ENCODE measurements at regions not wholly inside any gene's neighbourhood (a gene's known extent, or its start where the extent isn't known, plus 50 kb on each side); places are given as distances from the start of the nearest gene placed in this dataset.

- intact Hi-C loops (cut with DNase I; ENCODE audit: low total_unique reads) = no loop called here
- H3K27me3 ChIP-seq = no peaks in the 10 kb centered on the region
- WGBS, 2 donors = 84 to 91% methylated on average over 3 of the region's 3 CpGs
- no peaks in the 10 kb centered on the region for H3K36me3 ChIP-seq (ENCODE audit: low read depth, missing control alignments)
- no peak for TF ChIP-seq CTCF (IDR thresholded peaks at IDR 0.05)
- TF ChIP-seq POLR2A (IDR thresholded peaks at IDR 0.05) = no peak
- no peak for DNase-seq
- H3K9me3 ChIP-seq = no peaks in the 10 kb centered on the region
- no peak overlapping the region for H3K4me3 ChIP-seq
- no peak overlapping the region for H3K27ac ChIP-seq
- no peaks in the 10 kb centered on the region for H3K4me1 ChIP-seq
Observed at GRCh38 chr1:69403756-69404320, 163.9 kb upstream of the LRRC7 start.

GRCh38 chr1:69404486-69404885 is 163.2 kb upstream of the LRRC7 start:
- intact Hi-C loops (cut with DNase I; ENCODE audit: low total_unique reads) = no loop called here
- Histone ChIP-seq H3K4me1 (no peaks in the 10 kb centered on the region), H3K9me3 (no peaks in the 10 kb centered on the region), H3K36me3 (ENCODE audit: low read depth, missing control alignments) (no peaks in the 10 kb centered on the region), H3K4me3 (no peak overlapping the region), H3K27me3 (no peaks in the 10 kb centered on the region), H3K27ac (no peak overlapping the region)
- WGBS, 2 donors = 39 to 64% methylated on average over 1 of the region's 1 CpG
- DNase-seq = no peak
- no peak for TF ChIP-seq CTCF (IDR thresholded peaks at IDR 0.05)
- TF ChIP-seq POLR2A (IDR thresholded peaks at IDR 0.05) = no peak

- DNase-seq = no peak
- Histone ChIP-seq H3K9me3 (no peaks in the 10 kb centered on the region), H3K27ac (no peak overlapping the region), H3K27me3 (no peaks in the 10 kb centered on the region), H3K36me3 (ENCODE audit: low read depth, missing control alignments) (no peaks in the 10 kb centered on the region), H3K4me1 (no peaks in the 10 kb centered on the region), H3K4me3 (no peak overlapping the region)
- TF ChIP-seq POLR2A (IDR thresholded peaks at IDR 0.05) (no peak), CTCF (IDR thresholded peaks at IDR 0.05) (no peak)
- intact Hi-C loops (cut with DNase I; ENCODE audit: low total_unique reads) = no loop called here
- 81 to 94% methylated on average over 3 of the region's 3 CpGs for WGBS, 2 donors
Observed at GRCh38 chr1:69406244-69406643, 161.5 kb upstream of the LRRC7 start.

GRCh38 chr1:69409731-69410456 is 157.8 kb upstream of the LRRC7 start:
- Histone ChIP-seq H3K27ac (no peak overlapping the region), H3K27me3 (no peaks in the 10 kb centered on the region), H3K9me3 (no peaks in the 10 kb centered on the region), H3K36me3 (ENCODE audit: low read depth, missing control alignments) (no peaks in the 10 kb centered on the region), H3K4me1 (no peaks in the 10 kb centered on the region), H3K4me3 (no peak overlapping the region)
- DNase-seq = no peak
- no peak for TF ChIP-seq POLR2A (IDR thresholded peaks at IDR 0.05)
- TF ChIP-seq CTCF (IDR thresholded peaks at IDR 0.05) = no peak
- intact Hi-C loops (cut with DNase I; ENCODE audit: low total_unique reads) = no loop called here
- 92 to 94% methylated on average over 3 of the region's 3 CpGs for WGBS, 2 donors

- Histone ChIP-seq H3K27ac (no peak overlapping the region), H3K4me3 (no peak overlapping the region), H3K36me3 (ENCODE audit: low read depth, missing control alignments) (no peaks in the 10 kb centered on the region), H3K27me3 (no peaks in the 10 kb centered on the region), H3K9me3 (no peaks in the 10 kb centered on the region), H3K4me1 (no peaks in the 10 kb centered on the region)
- TF ChIP-seq CTCF (IDR thresholded peaks at IDR 0.05) (no peak), POLR2A (IDR thresholded peaks at IDR 0.05) (no peak)
- WGBS, 2 donors = 60 to 91% methylated on average over 1 to 3 of the region's 3 CpGs
- DNase-seq = no peak
- intact Hi-C loops (cut with DNase I; ENCODE audit: low total_unique reads) = no loop called here
Observed at GRCh38 chr1:69410457-69410850, 157.3 kb upstream of the LRRC7 start.
